GM12875 (cell line): ENCODE measurements at regions not wholly inside any gene's neighbourhood (a gene's known extent, or its start where the extent isn't known, plus 50 kb on each side); places are given as distances from the start of the nearest gene placed in this dataset.

Experiments
- H3K4me3 ChIP-seq: one replicate; pipeline ENCODE4 v1.5.1; 2011; ENCODE audit warnings: low read depth, low read length, control low read depth
- CTCF ChIP-seq: IDR thresholded peaks from 2 replicates; pipeline ENCODE4 v1.5.1; 2011; ENCODE audit warnings: low read depth, mild to moderate bottlenecking, control low read depth, inconsistent platforms, low read length, moderate library complexity, borderline replicate concordance; ENCODE audit not compliant: insufficient read depth

- H3K4me3 ChIP-seq: no peak overlapping the region
- TF ChIP-seq CTCF: no peak
These were observed 116.9 kb upstream of the PWP1 start for GRCh38 chr12:107568718-107569117.

- no peak for TF ChIP-seq CTCF
- H3K4me3 ChIP-seq: no peak overlapping the region
These were observed 114.9 kb upstream of the PWP1 start for GRCh38 chr12:107570721-107571120.

- no peak for TF ChIP-seq CTCF
- H3K4me3 ChIP-seq: no peak overlapping the region
These were observed 114.1 kb upstream of the PWP1 start for GRCh38 chr12:107571492-107571891.

GRCh38 chr12:107574691-107575090, 110.9 kb upstream of the PWP1 start:
- H3K4me3 ChIP-seq: no peak overlapping the region
- TF ChIP-seq CTCF: no peak

GRCh38 chr12:107580750-107581618, 104.6 kb upstream of the PWP1 start:
- TF ChIP-seq CTCF: no peak
- no peak overlapping the region for H3K4me3 ChIP-seq

- TF ChIP-seq CTCF: no peak
- H3K4me3 ChIP-seq: no peak overlapping the region
These were observed 104.0 kb upstream of the PWP1 start for GRCh38 chr12:107581619-107582015.

GRCh38 chr12:107583551-107583950, 102.0 kb upstream of the PWP1 start:
- TF ChIP-seq CTCF: no peak

More at GRCh38 chr12:107583551-107583950, 102.0 kb upstream of the PWP1 start:
- no peak overlapping the region for H3K4me3 ChIP-seq
